Skin epidermis (tissue), 12 donors: ENCODE measurements at regions not wholly inside any gene's neighbourhood (a gene's known extent, or its start where the extent isn't known, plus 50 kb on each side); places are given as distances from the start of the nearest gene placed in this dataset.

ENCODE experiments used
- H3K27ac ChIP-seq, 21 experiments: fragments of 200-600 bp; sonication (generic) in 11 of 21; one replicate each; pipeline ENCODE4 v1.5.0; 2020; ENCODE audit warnings: mild to moderate bottlenecking in 3 of 21, inconsistent platforms in 2 of 21, moderate library complexity in 2 of 21
- H3K4me3 ChIP-seq, 7 experiments: fragments of 200-600 bp; sonication (generic) in 2 of 7; one replicate each; pipeline ENCODE4 v1.5.0; 2020; ENCODE audit warnings: inconsistent platforms in 2 of 7, mild to moderate bottlenecking in 2 of 7, moderate library complexity in 1 of 7

- Histone ChIP-seq H3K4me3 (no peak overlapping the region), H3K27ac (no peak overlapping the region)
Measured at GRCh38 chr6:23055523-23055922, 486.2 kb downstream of the HDGFL1 start.

- H3K4me3 ChIP-seq = no peak overlapping the region
Measured at GRCh38 chr6:23073821-23074220, 504.5 kb downstream of the HDGFL1 start.

GRCh38 chr6:23077772-23078171 is 508.4 kb downstream of the HDGFL1 start:
- Histone ChIP-seq H3K4me3 (no peak overlapping the region), H3K27ac (no peak overlapping the region)

More at GRCh38 chr6:23073821-23074220, 504.5 kb downstream of the HDGFL1 start:
- no peak overlapping the region for H3K27ac ChIP-seq

GRCh38 chr6:23081701-23082100 is 512.3 kb downstream of the HDGFL1 start:
- Histone ChIP-seq H3K4me3 (no peak overlapping the region), H3K27ac (no peak overlapping the region)

GRCh38 chr6:23086100-23086499 is 516.7 kb downstream of the HDGFL1 start:
- H3K27ac ChIP-seq = no peak overlapping the region
- no peak overlapping the region for H3K4me3 ChIP-seq

GRCh38 chr6:23087471-23087870 is 518.1 kb downstream of the HDGFL1 start:
- H3K27ac ChIP-seq = no peak overlapping the region
- no peak overlapping the region for H3K4me3 ChIP-seq

GRCh38 chr6:23088761-23089160 is 519.4 kb downstream of the HDGFL1 start:
- Histone ChIP-seq H3K27ac (no peak overlapping the region), H3K4me3 (no peak overlapping the region)

- no peak overlapping the region for H3K27ac ChIP-seq
- no peak overlapping the region for H3K4me3 ChIP-seq
Measured at GRCh38 chr6:23089981-23090380, 520.6 kb downstream of the HDGFL1 start.

GRCh38 chr6:23091795-23092194 is 522.4 kb downstream of the HDGFL1 start:
- H3K4me3 ChIP-seq = no peak overlapping the region

GRCh38 chr6:23096876-23097275 is 527.5 kb downstream of the HDGFL1 start:
- Histone ChIP-seq H3K4me3 (no peak overlapping the region), H3K27ac (no peak overlapping the region)

More at GRCh38 chr6:23091795-23092194, 522.4 kb downstream of the HDGFL1 start:
- H3K27ac ChIP-seq = no peak overlapping the region

GRCh38 chr6:23097566-23097965 is 528.2 kb downstream of the HDGFL1 start:
- no peak overlapping the region for H3K4me3 ChIP-seq
- H3K27ac ChIP-seq = no peak overlapping the region

GRCh38 chr6:23106951-23107350 is 537.6 kb downstream of the HDGFL1 start:
- Histone ChIP-seq H3K27ac (peak overlapping the region in 1 of 21 experiments; percentile 25), H3K4me3 (no peak overlapping the region)

- no peak overlapping the region for H3K27ac ChIP-seq
Measured at GRCh38 chr6:23111984-23112383, 542.6 kb downstream of the HDGFL1 start.

GRCh38 chr6:23114812-23115504 is 545.6 kb downstream of the HDGFL1 start:
- Histone ChIP-seq H3K27ac (no peak overlapping the region), H3K4me3 (no peak overlapping the region)

More at GRCh38 chr6:23111984-23112383, 542.6 kb downstream of the HDGFL1 start:
- H3K4me3 ChIP-seq = no peak overlapping the region

GRCh38 chr6:23137611-23138010 is 568.2 kb downstream of the HDGFL1 start:
- Histone ChIP-seq H3K27ac (no peak overlapping the region), H3K4me3 (no peak overlapping the region)

- Histone ChIP-seq H3K27ac (no peak overlapping the region), H3K4me3 (no peak overlapping the region)
Measured at GRCh38 chr6:23140871-23141270, 571.5 kb downstream of the HDGFL1 start.

- H3K4me3 ChIP-seq = no peak overlapping the region
- H3K27ac ChIP-seq = no peak overlapping the region
Measured at GRCh38 chr6:23145781-23146180, 576.4 kb downstream of the HDGFL1 start.

GRCh38 chr6:23154159-23154558 is 584.8 kb downstream of the HDGFL1 start:
- Histone ChIP-seq H3K4me3 (no peak overlapping the region), H3K27ac (no peak overlapping the region)

- no peak overlapping the region for H3K4me3 ChIP-seq
- H3K27ac ChIP-seq = no peak overlapping the region
Measured at GRCh38 chr6:23170049-23170448, 600.7 kb downstream of the HDGFL1 start.

- Histone ChIP-seq H3K4me3 (no peak overlapping the region), H3K27ac (no peak overlapping the region)
Measured at GRCh38 chr6:23173234-23173633, 603.9 kb downstream of the HDGFL1 start.

GRCh38 chr6:23174781-23175361 is 605.5 kb downstream of the HDGFL1 start:
- H3K27ac ChIP-seq = peak overlapping the region in 1 of 21 experiments; percentile 1
- no peak overlapping the region for H3K4me3 ChIP-seq

GRCh38 chr6:23175391-23175790 is 606.0 kb downstream of the HDGFL1 start:
- H3K27ac ChIP-seq = no peak overlapping the region

More at GRCh38 chr6:23175391-23175790, 606.0 kb downstream of the HDGFL1 start:
- H3K4me3 ChIP-seq = no peak overlapping the region
